ENCODE measurements at regions not wholly inside any gene's neighbourhood (a gene's known extent, or its start where the extent isn't known, plus 50 kb on each side); places are given as distances from the start of the nearest gene placed in this dataset.

DNA sequence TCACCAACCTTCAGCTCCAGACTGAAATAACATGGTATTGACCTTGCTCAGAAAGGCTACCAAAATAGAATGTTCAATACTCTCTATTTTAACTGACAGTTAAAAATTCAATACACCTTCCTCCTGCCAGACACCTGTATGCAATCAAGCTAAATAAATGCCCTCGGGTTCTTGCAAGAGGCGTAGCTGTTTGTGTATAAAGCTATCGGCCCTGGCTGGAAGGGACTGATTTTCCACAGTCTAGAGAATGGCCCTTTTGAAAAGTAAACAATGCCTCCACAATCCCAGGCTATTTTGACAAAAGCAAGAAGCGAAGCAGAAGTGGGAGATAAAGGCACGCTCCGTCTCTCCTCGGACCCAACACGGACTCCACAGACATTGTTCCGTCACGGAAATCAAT is 791.2 kb downstream of the BRD1 start:
- no peaks in the 10 kb centered on the region for H3K9me3 ChIP-seq
- no peak overlapping the region for H3K27ac ChIP-seq
- ATAC-seq (ENCODE audit: insufficient number of reproducible peaks, low FRiP score, low read depth) (no peak), DNase-seq (ENCODE audit: low spot score) (no peak)
- H3K4me1 ChIP-seq (ENCODE audit: control insufficient read depth in 1 of 2, low read depth in 2 of 2) = peaks cover 0 to 8% of the 10 kb centered on the region in 2 donors
- H3K27me3 ChIP-seq (replicated peaks; ENCODE audit: insufficient read depth) = no peaks in the 10 kb centered on the region
- TF ChIP-seq CTCF (IDR thresholded peaks at IDR 0.05) = no peak
- H3K36me3 ChIP-seq = no peaks in the 10 kb centered on the region
- H3K4me3 ChIP-seq = no peak overlapping the region

DNA sequence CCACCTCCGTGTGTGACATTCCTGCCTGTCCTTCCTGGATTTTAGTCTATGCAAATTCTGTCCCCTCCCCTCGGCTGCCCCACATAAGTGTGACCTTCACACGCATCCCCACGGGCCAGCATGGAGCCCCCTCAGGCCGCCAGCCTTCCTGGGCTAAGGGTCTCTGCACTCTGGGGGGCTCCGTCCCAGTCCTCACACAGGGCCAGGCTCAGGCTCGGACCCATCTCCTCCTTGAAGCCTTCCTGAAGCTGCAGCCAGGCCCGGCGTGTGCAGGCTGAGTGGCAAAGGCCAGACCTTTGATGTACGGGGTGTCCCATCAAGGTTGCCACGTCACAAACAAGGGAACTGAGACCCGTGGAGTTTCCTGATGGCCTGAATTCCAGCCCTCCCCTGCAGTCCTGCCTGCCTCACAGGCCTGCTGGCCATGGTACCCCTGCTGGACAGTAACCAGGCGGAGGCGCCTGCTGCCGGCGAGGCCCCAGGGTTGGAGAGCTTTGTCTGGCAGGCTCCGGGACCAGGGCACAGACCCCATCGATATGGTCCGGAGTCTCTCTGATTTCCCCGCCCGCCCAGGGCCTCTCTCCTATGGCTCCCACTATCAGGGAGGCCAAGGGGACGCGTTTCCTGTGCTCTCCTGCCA is 791.7 kb downstream of the BRD1 start:
- peaks cover 0 to 8% of the 10 kb centered on the region in 2 donors for H3K4me1 ChIP-seq (ENCODE audit: control insufficient read depth in 1 of 2, low read depth in 2 of 2)
- H3K27ac ChIP-seq = no peak overlapping the region
- H3K27me3 ChIP-seq (replicated peaks; ENCODE audit: insufficient read depth) = no peaks in the 10 kb centered on the region
- no peak for TF ChIP-seq CTCF (IDR thresholded peaks at IDR 0.05)
- no peaks in the 10 kb centered on the region for H3K36me3 ChIP-seq
- ATAC-seq (ENCODE audit: insufficient number of reproducible peaks, low FRiP score, low read depth) (no peak), DNase-seq (ENCODE audit: low spot score) (no peak)
- H3K9me3 ChIP-seq = no peaks in the 10 kb centered on the region
- H3K4me3 ChIP-seq = no peak overlapping the region

GRCh38 chr22:49034836-49035817 is 792.5 kb downstream of the BRD1 start:
- ATAC-seq (ENCODE audit: insufficient number of reproducible peaks, low FRiP score, low read depth) (no peak), DNase-seq (ENCODE audit: low spot score) (no peak)
- Histone ChIP-seq H3K27me3 (replicated peaks; ENCODE audit: insufficient read depth) (no peaks in the 10 kb centered on the region), H3K4me3 (no peak overlapping the region), H3K36me3 (no peaks in the 10 kb centered on the region), H3K9me3 (no peaks in the 10 kb centered on the region), H3K27ac (no peak overlapping the region), H3K4me1 (ENCODE audit: control insufficient read depth in 1 of 2, low read depth in 2 of 2) (peaks cover 0 to 8% of the 10 kb centered on the region in 2 donors)
- TF ChIP-seq CTCF (IDR thresholded peaks at IDR 0.05) = no peak

- H3K9me3 ChIP-seq = no peaks in the 10 kb centered on the region
- H3K4me3 ChIP-seq = no peak overlapping the region
- H3K4me1 ChIP-seq (ENCODE audit: control insufficient read depth in 1 of 2, low read depth in 2 of 2) = no peaks in the 10 kb centered on the region
- TF ChIP-seq CTCF (IDR thresholded peaks at IDR 0.05) = no peak
- no peak overlapping the region for H3K27ac ChIP-seq
- no peaks in the 10 kb centered on the region for H3K36me3 ChIP-seq
- ATAC-seq (ENCODE audit: insufficient number of reproducible peaks, low FRiP score, low read depth) (no peak), DNase-seq (ENCODE audit: low spot score) (no peak)
- H3K27me3 ChIP-seq (replicated peaks; ENCODE audit: insufficient read depth) = no peaks in the 10 kb centered on the region
Measured at GRCh38 chr22:49033616-49034015, 794.1 kb downstream of the BRD1 start.

DNA sequence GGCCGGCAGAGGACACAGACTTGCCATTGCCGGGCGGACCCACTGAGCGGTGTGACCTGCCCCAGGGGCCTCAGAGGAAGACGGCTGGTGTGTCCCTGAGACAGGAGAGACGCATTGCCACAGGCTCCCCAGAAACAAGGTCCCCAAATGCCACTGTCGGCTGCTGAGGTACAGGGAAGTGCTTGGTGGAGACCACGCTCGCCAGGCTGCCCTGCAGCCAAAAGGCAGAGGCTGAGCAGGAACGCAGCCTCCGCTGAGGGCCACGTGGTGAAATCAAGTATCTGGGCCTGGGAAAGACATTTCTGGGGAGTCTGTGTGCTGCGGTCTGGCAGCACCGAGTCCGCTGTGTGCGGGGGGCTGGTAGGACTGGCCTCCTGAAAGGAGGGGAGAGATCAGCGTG is 794.9 kb downstream of the BRD1 start:
- DNase-seq (ENCODE audit: low spot score) (no peak), ATAC-seq (ENCODE audit: insufficient number of reproducible peaks, low FRiP score, low read depth) (no peak)
- H3K9me3 ChIP-seq = no peaks in the 10 kb centered on the region
- no peaks in the 10 kb centered on the region for H3K27me3 ChIP-seq (replicated peaks; ENCODE audit: insufficient read depth)
- H3K27ac ChIP-seq = no peak overlapping the region
- H3K36me3 ChIP-seq = no peaks in the 10 kb centered on the region
- no peaks in the 10 kb centered on the region for H3K4me1 ChIP-seq (ENCODE audit: control insufficient read depth in 1 of 2, low read depth in 2 of 2)
- no peak overlapping the region for H3K4me3 ChIP-seq
- TF ChIP-seq CTCF (IDR thresholded peaks at IDR 0.05) = no peak
